Left ventricle myocardium inferior (tissue), 1 donor: ENCODE measurements at regions not wholly inside any gene's neighbourhood (a gene's known extent, or its start where the extent isn't known, plus 50 kb on each side); places are given as distances from the start of the nearest gene placed in this dataset.

ENCODE experiments used
- DNase-seq: peaks from one replicate; pipeline ENCODE4 v3.0.0-alpha.2; 2020
- H3K27ac ChIP-seq: fragments of 200-600 bp; replicated peaks from 2 replicates; pipeline ENCODE4 v1.8.0; 2021
- H3K27me3 ChIP-seq: fragments of 200-600 bp; 2 replicates; pipeline ENCODE4 v1.8.0; 2021; ENCODE audit warnings: low read depth
- H3K36me3 ChIP-seq: fragments of 200-600 bp; 2 replicates; pipeline ENCODE4 v1.8.0; 2021
- H3K4me1 ChIP-seq: fragments of 200-600 bp; 2 replicates; pipeline ENCODE4 v1.8.0; 2021
- H3K4me3 ChIP-seq: fragments of 200-600 bp; 2 replicates; pipeline ENCODE4 v1.8.0; 2021; ENCODE audit warnings: mild to moderate bottlenecking, moderate library complexity
- H3K9me3 ChIP-seq: fragments of 200-600 bp; replicated peaks from 2 replicates; pipeline ENCODE4 v1.8.0; 2021
- intact Hi-C: fragments of 100-400 bp; cut with micrococcal nuclease; formaldehyde crosslinking; loops from one replicate; pipeline ENCODE4 v1.11.0; 2022
- TF ChIP-seq, protein P1 (sequence below): fragments of 200-600 bp; IDR thresholded peaks from 2 replicates; pipeline ENCODE4 v1.8.0; 2021; ENCODE audit warnings: antibody characterized with exemption, mild to moderate bottlenecking, borderline replicate concordance
- donor health status: DM: no; HTN: yes; CAD: no; lungs with severe emphysema.

DNA sequence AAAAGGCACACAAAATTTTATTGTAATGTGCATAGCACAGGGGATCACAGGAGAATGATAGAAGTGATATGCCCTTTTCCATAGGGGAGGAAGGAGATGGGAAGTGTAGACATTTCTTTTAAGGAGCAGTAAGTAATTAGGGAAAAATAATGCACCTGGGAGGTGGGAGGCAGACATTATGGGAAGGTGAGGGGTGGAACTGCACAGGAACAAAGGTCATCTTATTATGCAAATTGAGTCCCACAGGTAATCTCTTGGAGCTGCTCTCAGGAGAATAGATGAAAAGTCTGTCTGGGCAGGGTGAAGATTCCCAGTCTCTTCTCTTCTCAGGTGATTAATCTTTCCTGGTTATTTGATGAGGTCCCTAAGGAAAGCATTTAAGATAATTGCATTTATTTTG lies 331.5 kb downstream of the ENC1 start:
- Histone ChIP-seq H3K27me3 (no peaks in the 10 kb centered on the region), H3K4me3 (no peak overlapping the region), H3K27ac (no peak overlapping the region), H3K9me3 (no peaks in the 10 kb centered on the region), H3K4me1 (peaks cover 11% of the 10 kb centered on the region), H3K36me3 (no peaks in the 10 kb centered on the region)
- TF ChIP-seq, protein P1, sequence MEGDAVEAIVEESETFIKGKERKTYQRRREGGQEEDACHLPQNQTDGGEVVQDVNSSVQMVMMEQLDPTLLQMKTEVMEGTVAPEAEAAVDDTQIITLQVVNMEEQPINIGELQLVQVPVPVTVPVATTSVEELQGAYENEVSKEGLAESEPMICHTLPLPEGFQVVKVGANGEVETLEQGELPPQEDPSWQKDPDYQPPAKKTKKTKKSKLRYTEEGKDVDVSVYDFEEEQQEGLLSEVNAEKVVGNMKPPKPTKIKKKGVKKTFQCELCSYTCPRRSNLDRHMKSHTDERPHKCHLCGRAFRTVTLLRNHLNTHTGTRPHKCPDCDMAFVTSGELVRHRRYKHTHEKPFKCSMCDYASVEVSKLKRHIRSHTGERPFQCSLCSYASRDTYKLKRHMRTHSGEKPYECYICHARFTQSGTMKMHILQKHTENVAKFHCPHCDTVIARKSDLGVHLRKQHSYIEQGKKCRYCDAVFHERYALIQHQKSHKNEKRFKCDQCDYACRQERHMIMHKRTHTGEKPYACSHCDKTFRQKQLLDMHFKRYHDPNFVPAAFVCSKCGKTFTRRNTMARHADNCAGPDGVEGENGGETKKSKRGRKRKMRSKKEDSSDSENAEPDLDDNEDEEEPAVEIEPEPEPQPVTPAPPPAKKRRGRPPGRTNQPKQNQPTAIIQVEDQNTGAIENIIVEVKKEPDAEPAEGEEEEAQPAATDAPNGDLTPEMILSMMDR: no peak
- DNase-seq: no peak
- intact Hi-C loops: no loop called here

DNA sequence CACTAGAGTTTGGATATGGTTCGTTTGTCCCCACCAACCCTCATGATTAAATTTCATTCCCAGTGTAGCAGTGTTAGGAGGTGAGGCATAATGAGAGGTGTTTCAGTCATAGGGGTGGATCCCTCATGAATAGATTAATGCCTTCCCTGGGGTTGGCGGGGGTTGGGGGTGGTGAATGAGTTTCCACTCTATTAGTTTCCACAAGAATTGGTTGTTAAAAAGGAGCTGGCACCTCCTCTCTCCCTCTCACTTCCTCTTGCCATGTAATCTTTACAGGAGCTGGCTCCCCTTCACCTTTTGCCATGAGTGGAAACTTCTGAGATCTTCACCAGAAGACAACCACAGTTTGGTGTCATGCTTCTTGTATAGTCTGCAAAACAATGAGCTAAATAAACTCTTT lies 333.7 kb downstream of the ENC1 start:
- TF ChIP-seq, protein P1: no peak
- no peak overlapping the region for H3K4me3 ChIP-seq
- intact Hi-C loops: no loop called here
- no peaks in the 10 kb centered on the region for H3K27me3 ChIP-seq
- no peaks in the 10 kb centered on the region for H3K36me3 ChIP-seq
- peaks cover 11% of the 10 kb centered on the region for H3K4me1 ChIP-seq
- no peak for DNase-seq
- H3K9me3 ChIP-seq: no peaks in the 10 kb centered on the region
- no peak overlapping the region for H3K27ac ChIP-seq

DNA sequence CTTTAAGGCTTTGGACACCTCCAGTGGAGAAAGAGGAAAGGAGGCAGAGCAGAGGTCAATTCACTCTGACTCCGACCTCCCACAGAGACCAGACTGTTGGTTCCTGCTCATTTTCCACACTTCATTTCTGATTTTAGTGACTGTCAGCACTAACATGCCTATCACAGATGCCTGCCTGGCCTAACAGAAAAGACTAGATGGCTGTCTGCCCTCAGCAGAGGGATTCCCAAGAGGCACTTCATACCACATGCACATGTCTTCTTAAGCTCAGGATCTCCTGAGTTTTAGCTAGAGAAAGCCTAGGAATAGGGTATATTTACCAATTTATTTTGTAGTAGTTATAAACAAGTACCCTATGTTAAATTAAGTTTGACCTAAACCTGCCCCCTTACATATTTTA lies 336.0 kb downstream of the ENC1 start:
- Histone ChIP-seq H3K9me3 (no peaks in the 10 kb centered on the region), H3K27me3 (no peaks in the 10 kb centered on the region), H3K36me3 (no peaks in the 10 kb centered on the region), H3K4me1 (no peaks in the 10 kb centered on the region), H3K4me3 (no peak overlapping the region), H3K27ac (no peak overlapping the region)
- intact Hi-C loops: no loop called here
- TF ChIP-seq, protein P1: no peak
- no peak for DNase-seq

DNA sequence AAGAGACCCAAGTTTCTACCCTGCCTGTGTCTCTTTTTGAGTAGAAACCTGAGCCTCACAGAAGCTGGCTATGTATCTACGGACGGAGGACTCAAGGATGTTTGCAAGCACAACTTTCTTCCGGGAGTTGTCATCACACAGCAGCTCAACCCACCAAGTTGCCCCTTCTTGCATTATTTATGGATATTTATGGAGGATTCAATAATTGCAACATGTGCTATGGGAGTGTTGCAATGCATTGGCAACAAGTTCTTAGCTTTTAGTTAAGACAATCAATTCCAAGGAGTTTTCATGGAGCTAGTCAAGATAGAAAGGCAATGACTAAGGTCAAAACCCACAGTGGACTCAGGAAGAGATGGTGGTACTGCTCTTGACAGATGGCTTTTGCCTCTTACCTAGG lies 336.9 kb downstream of the ENC1 start:
- Histone ChIP-seq H3K27me3 (peaks cover 4% of the 10 kb centered on the region), H3K9me3 (no peaks in the 10 kb centered on the region), H3K27ac (no peak overlapping the region), H3K36me3 (no peaks in the 10 kb centered on the region), H3K4me3 (no peak overlapping the region), H3K4me1 (no peaks in the 10 kb centered on the region)
- intact Hi-C loops: no loop called here
- no peak for DNase-seq
- TF ChIP-seq, protein P1: no peak

DNA sequence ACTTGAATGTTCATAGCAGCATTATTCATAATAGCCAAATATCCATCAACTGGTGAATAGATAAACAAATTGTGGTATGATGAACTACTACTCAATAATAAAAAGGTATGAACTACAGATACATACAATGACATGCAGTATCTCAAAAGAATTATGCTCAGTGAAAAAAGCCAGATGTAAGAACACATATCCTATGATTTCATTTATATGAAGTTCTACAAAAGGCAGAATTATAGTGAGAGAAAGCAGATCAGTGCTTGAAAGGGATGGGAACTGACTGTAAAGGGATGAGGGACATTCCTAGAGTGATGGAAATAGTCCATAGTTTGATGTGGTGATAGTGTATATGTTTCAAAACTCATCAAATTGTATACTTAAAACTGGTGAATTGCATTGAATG lies 339.0 kb downstream of the ENC1 start:
- Histone ChIP-seq H3K27me3 (peaks cover 4% of the 10 kb centered on the region), H3K4me1 (peaks cover 10% of the 10 kb centered on the region), H3K27ac (no peak overlapping the region), H3K9me3 (no peaks in the 10 kb centered on the region), H3K4me3 (no peak overlapping the region), H3K36me3 (no peaks in the 10 kb centered on the region)
- TF ChIP-seq, protein P1: no peak
- DNase-seq: no peak
- intact Hi-C loops: no loop called here
